Parathyroid adenoma (tissue), 2 donors: ENCODE measurements at regions not wholly inside any gene's neighbourhood (a gene's known extent, or its start where the extent isn't known, plus 50 kb on each side); places are given as distances from the start of the nearest gene placed in this dataset.

ENCODE experiments used
- H2AFZ ChIP-seq: fragments of 300-600 bp; sonication (generic); one replicate; pipeline ENCODE4 v1.7.0; 2017; ENCODE audit warnings: antibody characterized with exemption, mild to moderate bottlenecking
- H3K27ac ChIP-seq: fragments of 300-600 bp; sonication (generic); one replicate; pipeline ENCODE4 v1.7.0; 2017
- H3K27me3 ChIP-seq: fragments of 300-600 bp; sonication (generic); one replicate; pipeline ENCODE4 v1.7.0; 2017; ENCODE audit warnings: low read length; ENCODE audit not compliant: control insufficient read depth, insufficient read depth
- H3K36me3 ChIP-seq: fragments of 300-600 bp; sonication (generic); one replicate; pipeline ENCODE4 v1.7.0; 2017; ENCODE audit warnings: low read length; ENCODE audit not compliant: control insufficient read depth, insufficient read depth
- H3K4me1 ChIP-seq: fragments of 300-600 bp; sonication (generic); one replicate; pipeline ENCODE4 v1.7.0; 2017; ENCODE audit warnings: control low read depth
- H3K4me2 ChIP-seq: fragments of 300-600 bp; sonication (generic); one replicate; pipeline ENCODE4 v1.7.0; 2017; ENCODE audit warnings: low read length
- H3K4me3 ChIP-seq: fragments of 300-600 bp; sonication (generic); one replicate; pipeline ENCODE4 v1.7.0; 2017; ENCODE audit warnings: low read depth, low read length
- H3K79me2 ChIP-seq: fragments of 300-600 bp; sonication (generic); one replicate; pipeline ENCODE4 v1.7.0; 2017; ENCODE audit warnings: control low read depth
- H3K9ac ChIP-seq: fragments of 300-600 bp; sonication (generic); one replicate; pipeline ENCODE4 v1.7.0; 2017; ENCODE audit warnings: mild to moderate bottlenecking
- H3K9me3 ChIP-seq: fragments of 300-600 bp; sonication (generic); one replicate; pipeline ENCODE4 v1.7.0; 2017; ENCODE audit warnings: low read length; ENCODE audit not compliant: control insufficient read depth
- TF ChIP-seq, protein P1 (sequence below): fragments of 300-600 bp; sonication (generic); IDR thresholded peaks from one replicate; pipeline ENCODE4 v1.7.0; 2017; ENCODE audit warnings: antibody characterized with exemption, mild to moderate bottlenecking
- donor health status: primary hyperparathyroidism.

DNA sequence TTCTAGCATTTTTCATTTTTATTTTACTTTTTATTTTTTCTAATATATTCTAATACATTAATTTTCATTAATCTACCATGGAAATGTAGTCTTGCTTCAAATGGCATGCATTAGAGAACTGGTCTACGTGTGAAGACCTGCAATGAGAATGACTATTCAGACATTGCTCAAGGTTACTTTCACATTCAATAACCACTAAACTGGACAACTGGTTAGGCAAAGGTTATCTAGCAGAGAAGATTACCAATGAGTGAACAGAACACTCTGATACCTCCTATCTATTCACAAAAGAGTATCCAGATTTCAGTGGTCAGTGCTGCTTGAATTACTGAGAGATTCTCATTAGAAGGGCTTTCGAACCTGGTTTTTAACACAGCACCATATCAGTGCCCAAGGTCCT lies 58.9 kb upstream of the ARHGAP24 start:
- Histone ChIP-seq H3K9ac (no peak overlapping the region), H3K36me3 (no peaks in the 10 kb centered on the region), H3K4me3 (no peak overlapping the region), H3K27me3 (no peaks in the 10 kb centered on the region), H3K9me3 (no peaks in the 10 kb centered on the region), H3K79me2 (no peaks in the 10 kb centered on the region), H3K4me2 (no peak overlapping the region), H3K27ac (no peak overlapping the region), H3K4me1 (no peaks in the 10 kb centered on the region), H2AFZ (no peak overlapping the region)
- TF ChIP-seq, protein P1, sequence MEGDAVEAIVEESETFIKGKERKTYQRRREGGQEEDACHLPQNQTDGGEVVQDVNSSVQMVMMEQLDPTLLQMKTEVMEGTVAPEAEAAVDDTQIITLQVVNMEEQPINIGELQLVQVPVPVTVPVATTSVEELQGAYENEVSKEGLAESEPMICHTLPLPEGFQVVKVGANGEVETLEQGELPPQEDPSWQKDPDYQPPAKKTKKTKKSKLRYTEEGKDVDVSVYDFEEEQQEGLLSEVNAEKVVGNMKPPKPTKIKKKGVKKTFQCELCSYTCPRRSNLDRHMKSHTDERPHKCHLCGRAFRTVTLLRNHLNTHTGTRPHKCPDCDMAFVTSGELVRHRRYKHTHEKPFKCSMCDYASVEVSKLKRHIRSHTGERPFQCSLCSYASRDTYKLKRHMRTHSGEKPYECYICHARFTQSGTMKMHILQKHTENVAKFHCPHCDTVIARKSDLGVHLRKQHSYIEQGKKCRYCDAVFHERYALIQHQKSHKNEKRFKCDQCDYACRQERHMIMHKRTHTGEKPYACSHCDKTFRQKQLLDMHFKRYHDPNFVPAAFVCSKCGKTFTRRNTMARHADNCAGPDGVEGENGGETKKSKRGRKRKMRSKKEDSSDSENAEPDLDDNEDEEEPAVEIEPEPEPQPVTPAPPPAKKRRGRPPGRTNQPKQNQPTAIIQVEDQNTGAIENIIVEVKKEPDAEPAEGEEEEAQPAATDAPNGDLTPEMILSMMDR = no peak

DNA sequence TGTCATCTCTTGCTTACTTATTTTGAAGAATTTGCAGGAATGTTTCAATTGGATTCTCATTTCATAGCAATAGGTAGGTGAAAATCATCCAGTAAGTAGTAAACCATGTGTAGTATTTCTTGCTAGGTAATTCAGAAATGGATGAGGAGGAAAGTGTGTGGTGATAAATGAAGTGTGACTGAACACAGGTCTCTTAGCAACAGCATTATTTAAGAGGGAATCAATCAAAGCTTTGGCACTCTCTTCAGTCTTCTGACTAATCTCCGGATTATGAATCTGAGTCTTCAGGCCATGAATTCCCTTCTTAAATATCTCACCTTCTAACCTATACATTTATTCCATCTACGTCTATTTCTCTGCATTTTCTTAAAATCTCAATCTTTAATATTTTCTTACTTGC lies 55.8 kb upstream of the ARHGAP24 start:
- no peak overlapping the region for H3K4me2 ChIP-seq
- no peak overlapping the region for H3K4me3 ChIP-seq
- no peaks in the 10 kb centered on the region for H3K36me3 ChIP-seq
- no peaks in the 10 kb centered on the region for H3K27me3 ChIP-seq
- no peaks in the 10 kb centered on the region for H3K79me2 ChIP-seq
- no peak overlapping the region for H3K27ac ChIP-seq
- no peaks in the 10 kb centered on the region for H3K9me3 ChIP-seq
- TF ChIP-seq, protein P1 = no peak
- no peak overlapping the region for H3K9ac ChIP-seq
- H3K4me1 ChIP-seq = no peaks in the 10 kb centered on the region
- H2AFZ ChIP-seq = no peak overlapping the region

DNA sequence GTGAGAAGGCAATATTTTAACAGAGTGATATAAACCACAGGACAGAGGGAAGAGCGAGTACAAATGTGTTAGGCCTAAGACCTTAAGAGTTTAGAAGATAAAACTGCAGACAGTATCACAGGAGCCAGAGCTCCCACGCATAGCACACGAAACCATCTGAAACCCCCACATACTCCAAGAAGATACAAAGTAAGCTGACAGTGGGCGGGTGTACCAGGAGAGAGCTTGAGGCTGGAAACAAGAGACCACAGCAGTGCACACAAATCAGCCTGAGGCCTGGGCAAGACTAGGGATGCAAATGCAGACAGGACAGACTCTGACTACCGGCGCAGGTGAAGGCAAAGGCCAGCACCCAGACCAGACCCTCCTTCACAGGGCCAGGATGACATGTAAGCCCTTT lies 54.1 kb upstream of the ARHGAP24 start:
- H3K9me3 ChIP-seq = no peaks in the 10 kb centered on the region
- no peaks in the 10 kb centered on the region for H3K27me3 ChIP-seq
- TF ChIP-seq, protein P1 = no peak
- H3K36me3 ChIP-seq = no peaks in the 10 kb centered on the region
- no peak overlapping the region for H2AFZ ChIP-seq
- no peaks in the 10 kb centered on the region for H3K4me1 ChIP-seq
- H3K79me2 ChIP-seq = no peaks in the 10 kb centered on the region
- H3K4me2 ChIP-seq = no peak overlapping the region
- H3K4me3 ChIP-seq = no peak overlapping the region
- no peak overlapping the region for H3K27ac ChIP-seq
- H3K9ac ChIP-seq = no peak overlapping the region

DNA sequence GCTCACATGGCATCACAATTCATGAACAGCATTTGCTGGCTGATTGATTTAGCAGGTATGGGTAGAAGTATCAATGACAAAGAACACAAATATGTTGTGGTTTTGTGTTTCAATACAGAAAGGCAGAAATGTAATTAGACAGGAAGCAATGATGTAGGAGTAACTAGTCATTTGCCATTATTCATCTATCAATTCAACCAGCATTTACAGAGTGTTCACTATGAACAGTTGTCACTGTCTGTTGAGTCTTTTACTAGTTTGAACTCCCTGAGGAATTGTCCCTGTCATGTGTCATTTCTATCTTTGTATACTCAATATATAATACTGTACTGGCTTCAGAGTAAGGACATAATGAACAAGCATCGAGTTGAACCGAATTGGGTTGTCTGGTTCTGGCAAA lies 51.5 kb upstream of the ARHGAP24 start:
- Histone ChIP-seq H3K4me2 (no peak overlapping the region), H3K36me3 (no peaks in the 10 kb centered on the region), H3K4me3 (no peak overlapping the region), H2AFZ (no peak overlapping the region), H3K27ac (no peak overlapping the region), H3K9ac (no peak overlapping the region), H3K9me3 (no peaks in the 10 kb centered on the region), H3K79me2 (no peaks in the 10 kb centered on the region), H3K4me1 (no peaks in the 10 kb centered on the region), H3K27me3 (no peaks in the 10 kb centered on the region)
- TF ChIP-seq, protein P1 = no peak
